ENCODE measurements at regions not wholly inside any gene's neighbourhood (a gene's known extent, or its start where the extent isn't known, plus 50 kb on each side); places are given as distances from the start of the nearest gene placed in this dataset.

GRCh38 chrX:56343664-56344063, 111.5 kb downstream of the KLF8 start:
- TF ChIP-seq, protein P1, sequence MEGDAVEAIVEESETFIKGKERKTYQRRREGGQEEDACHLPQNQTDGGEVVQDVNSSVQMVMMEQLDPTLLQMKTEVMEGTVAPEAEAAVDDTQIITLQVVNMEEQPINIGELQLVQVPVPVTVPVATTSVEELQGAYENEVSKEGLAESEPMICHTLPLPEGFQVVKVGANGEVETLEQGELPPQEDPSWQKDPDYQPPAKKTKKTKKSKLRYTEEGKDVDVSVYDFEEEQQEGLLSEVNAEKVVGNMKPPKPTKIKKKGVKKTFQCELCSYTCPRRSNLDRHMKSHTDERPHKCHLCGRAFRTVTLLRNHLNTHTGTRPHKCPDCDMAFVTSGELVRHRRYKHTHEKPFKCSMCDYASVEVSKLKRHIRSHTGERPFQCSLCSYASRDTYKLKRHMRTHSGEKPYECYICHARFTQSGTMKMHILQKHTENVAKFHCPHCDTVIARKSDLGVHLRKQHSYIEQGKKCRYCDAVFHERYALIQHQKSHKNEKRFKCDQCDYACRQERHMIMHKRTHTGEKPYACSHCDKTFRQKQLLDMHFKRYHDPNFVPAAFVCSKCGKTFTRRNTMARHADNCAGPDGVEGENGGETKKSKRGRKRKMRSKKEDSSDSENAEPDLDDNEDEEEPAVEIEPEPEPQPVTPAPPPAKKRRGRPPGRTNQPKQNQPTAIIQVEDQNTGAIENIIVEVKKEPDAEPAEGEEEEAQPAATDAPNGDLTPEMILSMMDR (conservative IDR thresholded peaks at IDR 0.05; ENCODE audit: low read depth, low read length): no peak
- TF ChIP-seq EZH2 (IDR thresholded peaks at IDR 0.05; ENCODE audit: borderline replicate concordance, low read depth, low read length, poor library complexity, severe bottlenecking): no peak
